Bronchial epithelial cell (primary cell): ENCODE measurements at regions not wholly inside any gene's neighbourhood (a gene's known extent, or its start where the extent isn't known, plus 50 kb on each side); places are given as distances from the start of the nearest gene placed in this dataset.

Experiments
- DNase-seq: peaks from one replicate; pipeline ENCODE4 v3.0.0-alpha.2; 2010; ENCODE audit warnings: low read depth
- FAIRE-seq: peaks from 2 replicates; lab custom pipeline; 2011; peaks lifted over from hg19 to GRCh38; lab: Jason Lieb, UNC
- H3K27me3 ChIP-seq: 2 replicates; pipeline ENCODE4 v1.5.1; 2011; ENCODE audit warnings: low read length; ENCODE audit not compliant: control insufficient read depth, insufficient read depth
- H3K36me3 ChIP-seq: 2 replicates; pipeline ENCODE4 v1.5.1; 2011; ENCODE audit warnings: low read length; ENCODE audit not compliant: control insufficient read depth, insufficient read depth
- H3K4me3 ChIP-seq: 2 replicates; pipeline ENCODE4 v1.5.1; 2011; ENCODE audit warnings: mild to moderate bottlenecking, low read depth, low read length, control low read depth
- TF ChIP-seq, protein P1 (sequence below): IDR thresholded peaks from 2 replicates; pipeline ENCODE4 v1.5.1; 2011; ENCODE audit warnings: mild to moderate bottlenecking, moderate library complexity, low read length, control low read depth, inconsistent platforms; ENCODE audit not compliant: insufficient read depth, severe bottlenecking

DNA sequence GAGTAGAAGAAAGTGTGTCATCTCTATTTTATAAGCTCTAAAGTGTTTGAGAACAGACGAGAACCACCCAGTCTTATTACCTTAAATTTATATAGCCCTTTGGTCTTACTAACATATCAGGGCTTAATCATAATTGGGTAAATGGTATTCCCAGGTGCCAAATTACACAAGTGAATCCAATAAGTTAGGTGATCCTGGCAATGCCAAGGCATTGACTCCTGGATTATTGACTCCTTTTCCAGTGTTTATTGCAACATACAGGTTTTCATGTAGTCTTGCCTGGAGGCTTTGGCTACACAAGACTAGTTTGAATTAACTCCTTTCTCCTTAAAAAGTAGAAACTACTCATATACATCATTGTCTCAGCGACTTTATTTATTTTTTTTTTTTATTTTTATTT, 59.7 kb upstream of the MAPRE2 start:
- FAIRE-seq (no peak), DNase-seq (no peak)
- Histone ChIP-seq H3K4me3 (no peak overlapping the region), H3K36me3 (no peaks in the 10 kb centered on the region), H3K27me3 (peaks cover 14% of the 10 kb centered on the region)
- TF ChIP-seq, protein P1, sequence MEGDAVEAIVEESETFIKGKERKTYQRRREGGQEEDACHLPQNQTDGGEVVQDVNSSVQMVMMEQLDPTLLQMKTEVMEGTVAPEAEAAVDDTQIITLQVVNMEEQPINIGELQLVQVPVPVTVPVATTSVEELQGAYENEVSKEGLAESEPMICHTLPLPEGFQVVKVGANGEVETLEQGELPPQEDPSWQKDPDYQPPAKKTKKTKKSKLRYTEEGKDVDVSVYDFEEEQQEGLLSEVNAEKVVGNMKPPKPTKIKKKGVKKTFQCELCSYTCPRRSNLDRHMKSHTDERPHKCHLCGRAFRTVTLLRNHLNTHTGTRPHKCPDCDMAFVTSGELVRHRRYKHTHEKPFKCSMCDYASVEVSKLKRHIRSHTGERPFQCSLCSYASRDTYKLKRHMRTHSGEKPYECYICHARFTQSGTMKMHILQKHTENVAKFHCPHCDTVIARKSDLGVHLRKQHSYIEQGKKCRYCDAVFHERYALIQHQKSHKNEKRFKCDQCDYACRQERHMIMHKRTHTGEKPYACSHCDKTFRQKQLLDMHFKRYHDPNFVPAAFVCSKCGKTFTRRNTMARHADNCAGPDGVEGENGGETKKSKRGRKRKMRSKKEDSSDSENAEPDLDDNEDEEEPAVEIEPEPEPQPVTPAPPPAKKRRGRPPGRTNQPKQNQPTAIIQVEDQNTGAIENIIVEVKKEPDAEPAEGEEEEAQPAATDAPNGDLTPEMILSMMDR: no peak

DNA sequence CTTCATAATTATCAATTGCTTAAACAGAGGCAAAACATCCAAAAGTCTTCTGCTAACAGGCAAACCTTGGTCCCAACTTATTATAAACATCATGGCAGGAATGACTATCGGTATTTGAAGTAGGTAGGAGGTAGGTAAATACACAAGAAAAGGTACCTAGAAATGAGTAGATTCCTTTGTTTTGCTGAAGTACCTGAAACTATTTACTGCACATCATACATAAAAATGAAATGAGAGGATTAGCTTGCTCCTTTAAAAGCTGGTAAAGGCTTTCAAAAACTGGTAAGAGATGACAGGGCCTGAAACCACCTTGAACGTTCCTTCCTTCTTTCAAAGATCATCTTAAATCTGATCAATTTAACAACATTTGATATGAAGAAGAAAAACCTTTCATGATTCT, 55.2 kb upstream of the MAPRE2 start:
- TF ChIP-seq, protein P1: no peak
- Histone ChIP-seq H3K4me3 (no peak overlapping the region), H3K36me3 (no peaks in the 10 kb centered on the region), H3K27me3 (no peaks in the 10 kb centered on the region)
- DNase-seq (no peak), FAIRE-seq (no peak)

DNA sequence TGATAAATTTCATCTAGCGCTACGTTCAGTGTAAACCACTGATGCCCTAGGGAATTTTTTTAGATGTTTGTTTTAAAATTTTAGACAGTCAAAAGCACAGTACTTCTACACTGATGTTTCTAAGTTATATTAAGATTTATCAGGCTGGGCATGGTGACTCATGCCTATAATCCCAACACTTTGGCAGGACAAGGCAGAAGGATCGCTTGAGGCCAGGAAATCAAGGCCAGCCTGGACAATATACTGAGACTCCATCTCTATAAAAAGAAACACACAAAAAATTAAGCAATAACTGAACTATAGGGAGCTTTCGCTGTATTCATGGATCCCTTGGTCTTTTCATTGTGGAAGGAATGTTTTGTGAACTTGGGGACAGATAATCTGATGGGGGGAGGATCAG, 50.6 kb upstream of the MAPRE2 start:
- no peak for FAIRE-seq
- peak; percentile 78 for DNase-seq
- TF ChIP-seq, protein P1: no peak
- no peaks in the 10 kb centered on the region for H3K27me3 ChIP-seq
- no peaks in the 10 kb centered on the region for H3K36me3 ChIP-seq
- no peak overlapping the region for H3K4me3 ChIP-seq

DNA sequence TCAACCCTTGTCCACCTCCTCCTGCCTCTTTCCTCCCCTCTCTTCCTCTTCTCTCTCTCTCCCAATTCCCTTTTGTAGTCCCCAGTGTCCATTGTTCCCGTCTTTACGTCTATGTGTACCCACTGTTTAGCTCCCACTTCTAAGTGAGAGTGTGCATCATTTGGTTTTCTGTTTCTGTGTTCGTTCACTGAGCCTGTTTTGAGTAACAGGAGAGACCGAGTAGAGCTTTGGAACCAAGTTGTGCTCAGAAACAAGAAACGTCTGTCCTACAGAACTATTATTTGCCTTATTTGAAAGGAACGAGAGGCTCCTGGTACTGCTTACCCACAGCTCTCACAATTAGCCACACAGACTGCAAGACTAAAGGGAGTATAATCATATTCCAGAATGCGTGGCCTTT, 50.1 kb upstream of the MAPRE2 start:
- DNase-seq: no peak
- TF ChIP-seq, protein P1: no peak
- no peak for FAIRE-seq
- no peaks in the 10 kb centered on the region for H3K27me3 ChIP-seq
- no peaks in the 10 kb centered on the region for H3K36me3 ChIP-seq
- no peak overlapping the region for H3K4me3 ChIP-seq
